PC-3 (cell line): ENCODE measurements at regions not wholly inside any gene's neighbourhood (a gene's known extent, or its start where the extent isn't known, plus 50 kb on each side); places are given as distances from the start of the nearest gene placed in this dataset.

Source experiments
- ATAC-seq: fragments of 200-7000 bp; cut with Tn5 transposase; 2 replicates; pipeline ENCODE4 v1.9.1; 2020; ENCODE audit warnings: mild to moderate bottlenecking, moderate library complexity
- BruUV-seq: library from RNA; stranded (reverse); fragments of 400-500 nt; replicated peaks from 2 replicates; lab custom pipeline; 2021; lab: Mats Ljungman, UMichigan
- CTCF ChIA-PET: fragments of 300-600 bp; sonication (Branson Sonifier 250); formaldehyde crosslinking; loops from one replicate; lab custom pipeline; 2022; ENCODE audit warnings: antibody characterized with exemption; lab: Charles Lee
- POLR2A ChIA-PET: fragments of 300-600 bp; sonication (Branson Sonifier 250); formaldehyde crosslinking; loops from one replicate; lab custom pipeline; 2022; ENCODE audit warnings: antibody characterized with exemption; ENCODE audit not compliant: unreplicated experiment; lab: Charles Lee
- DNase-seq: peaks from one replicate; pipeline ENCODE4 v3.0.0-alpha.2; 2015
- H2AFZ ChIP-seq: fragments of 300-600 bp; sonication (generic); 2 replicates; pipeline ENCODE4 v1.6.0; 2016; ENCODE audit warnings: antibody characterized with exemption, low read length
- H3F3A ChIP-seq: fragments of 300-600 bp; sonication (generic); one replicate; pipeline ENCODE4 v1.6.0; 2017; ENCODE audit warnings: antibody characterized with exemption, low read length, control low read depth, mild to moderate bottlenecking; ENCODE audit not compliant: unreplicated experiment
- H3K27ac ChIP-seq: fragments of 300-600 bp; sonication (generic); 2 replicates; pipeline ENCODE4 v1.5.1; 2016; ENCODE audit warnings: mild to moderate bottlenecking, low read length
- H3K27me3 ChIP-seq: fragments of 300-600 bp; sonication (generic); 2 replicates; pipeline ENCODE4 v1.6.1; 2016; ENCODE audit warnings: low read length, mixed read lengths
- H3K36me3 ChIP-seq: fragments of 300-600 bp; sonication (generic); 2 replicates; pipeline ENCODE4 v1.6.1; 2016; ENCODE audit warnings: low read depth, mixed run types, low read length, mixed read lengths
- H3K4me1 ChIP-seq: fragments of 300-600 bp; sonication (generic); 2 replicates; pipeline ENCODE4 v1.5.1; 2016; ENCODE audit warnings: low read length; ENCODE audit not compliant: insufficient read depth
- H3K4me2 ChIP-seq: fragments of 300-600 bp; sonication (generic); 2 replicates; pipeline ENCODE4 v1.6.0; 2016; ENCODE audit warnings: low read length
- H3K4me3 ChIP-seq: fragments of 300-600 bp; sonication (generic); 2 replicates; pipeline ENCODE4 v1.5.1; 2016; ENCODE audit warnings: mild to moderate bottlenecking, low read length, mixed read lengths
- H3K79me2 ChIP-seq: fragments of 300-600 bp; sonication (generic); 2 replicates; pipeline ENCODE4 v1.6.1; 2017; ENCODE audit warnings: low read length, mixed read lengths
- H3K9ac ChIP-seq: fragments of 300-600 bp; sonication (generic); 2 replicates; pipeline ENCODE4 v1.6.0; 2016; ENCODE audit warnings: mild to moderate bottlenecking, low read length
- H3K9me2 ChIP-seq: fragments of 300-600 bp; sonication (generic); replicated peaks from 2 replicates; pipeline ENCODE4 v1.6.1; 2016; ENCODE audit warnings: mixed run types, low read length, mixed read lengths
- H3K9me3 ChIP-seq: fragments of 300-600 bp; sonication (generic); 2 replicates; pipeline ENCODE4 v1.6.1; 2016; ENCODE audit warnings: low read length, mixed read lengths
- H4K20me1 ChIP-seq: fragments of 300-600 bp; sonication (generic); 2 replicates; pipeline ENCODE4 v1.6.1; 2016; ENCODE audit warnings: low read length, mixed read lengths
- EZH2 ChIP-seq: fragments of 300-600 bp; sonication (generic); IDR thresholded peaks from one replicate; pipeline ENCODE4 v1.6.1; 2017; ENCODE audit warnings: antibody characterized with exemption, mild to moderate bottlenecking, low read length; ENCODE audit not compliant: unreplicated experiment
- EZH2phosphoT487 ChIP-seq: fragments of 300-600 bp; sonication (generic); IDR thresholded peaks from 2 replicates; pipeline ENCODE4 v1.6.1; 2018; ENCODE audit warnings: mild to moderate bottlenecking, antibody characterized with exemption, low read length, borderline replicate concordance
- intact Hi-C: fragments of 100-400 bp; cut with micrococcal nuclease; formaldehyde crosslinking; loops from 2 replicates; pipeline ENCODE4 v1.9.0; 2023
- TF ChIP-seq, protein P1 (sequence below): fragments of 300-600 bp; sonication (generic); conservative IDR thresholded peaks from 2 replicates; pipeline ENCODE4 v1.5.1; 2017; ENCODE audit warnings: antibody characterized with exemption, low read depth, mild to moderate bottlenecking, low read length

DNA sequence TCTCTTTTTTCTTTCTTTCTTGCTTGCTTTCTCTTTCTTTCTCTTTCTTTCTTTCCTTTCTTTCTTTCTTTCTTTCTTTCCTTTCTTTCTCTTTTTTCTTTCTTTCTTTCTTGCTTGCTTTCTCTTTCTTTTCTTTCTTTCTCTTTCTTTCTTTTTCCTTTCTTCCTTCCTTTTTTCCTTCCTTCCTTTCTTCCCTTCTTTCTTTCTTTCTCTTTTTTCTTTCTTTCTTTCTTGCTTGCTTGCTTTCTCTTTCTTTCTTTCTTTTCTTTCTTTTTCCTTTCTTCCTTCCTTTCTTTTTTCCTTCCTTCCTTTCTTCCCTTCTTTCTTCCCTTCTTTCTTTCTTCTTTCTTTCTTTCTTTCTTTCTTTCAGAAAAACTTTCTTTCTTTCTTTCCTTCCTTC, 108.1 kb upstream of the SHOX start:
- H3K79me2 ChIP-seq = no peaks in the 10 kb centered on the region

DNA sequence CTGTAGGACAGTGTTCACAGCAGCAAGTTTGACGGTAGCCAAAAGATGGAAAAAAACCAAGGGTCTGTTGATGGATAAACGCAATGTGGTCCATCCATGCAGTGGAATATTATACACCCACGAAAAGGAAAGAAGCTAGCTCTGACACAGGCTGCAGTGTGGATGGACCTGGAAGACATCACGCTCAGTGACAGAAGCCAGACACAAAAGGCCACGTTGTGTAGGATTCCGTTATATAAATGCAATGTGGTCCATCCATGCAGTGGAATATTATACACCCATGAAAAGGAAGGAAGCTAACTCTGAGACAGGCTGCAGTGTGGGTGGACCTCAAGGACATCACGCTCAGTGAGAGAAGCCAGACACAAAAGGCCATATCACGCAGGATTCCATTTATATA, 105.5 kb upstream of the SHOX start:
- Histone ChIP-seq H3K27me3 (no peaks in the 10 kb centered on the region), H3F3A (no peaks in the 10 kb centered on the region), H3K27ac (no peak overlapping the region), H3K9me3 (no peaks in the 10 kb centered on the region), H3K36me3 (no peaks in the 10 kb centered on the region), H3K79me2 (no peaks in the 10 kb centered on the region), H3K4me2 (no peak overlapping the region), H3K4me3 (no peak overlapping the region), H4K20me1 (no peaks in the 10 kb centered on the region), H2AFZ (no peak overlapping the region), H3K9me2 (no peaks in the 10 kb centered on the region), H3K9ac (no peak overlapping the region), H3K4me1 (no peaks in the 10 kb centered on the region)
- ATAC-seq (no peak), DNase-seq (no peak)
- ChIA-PET POLR2A (no interaction called here), CTCF (no interaction called here)
- no TSS peak for BruUV-seq
- intact Hi-C loops = no loop called here
- TF ChIP-seq EZH2phosphoT487 (no peak), EZH2 (no peak)
- TF ChIP-seq, protein P1, sequence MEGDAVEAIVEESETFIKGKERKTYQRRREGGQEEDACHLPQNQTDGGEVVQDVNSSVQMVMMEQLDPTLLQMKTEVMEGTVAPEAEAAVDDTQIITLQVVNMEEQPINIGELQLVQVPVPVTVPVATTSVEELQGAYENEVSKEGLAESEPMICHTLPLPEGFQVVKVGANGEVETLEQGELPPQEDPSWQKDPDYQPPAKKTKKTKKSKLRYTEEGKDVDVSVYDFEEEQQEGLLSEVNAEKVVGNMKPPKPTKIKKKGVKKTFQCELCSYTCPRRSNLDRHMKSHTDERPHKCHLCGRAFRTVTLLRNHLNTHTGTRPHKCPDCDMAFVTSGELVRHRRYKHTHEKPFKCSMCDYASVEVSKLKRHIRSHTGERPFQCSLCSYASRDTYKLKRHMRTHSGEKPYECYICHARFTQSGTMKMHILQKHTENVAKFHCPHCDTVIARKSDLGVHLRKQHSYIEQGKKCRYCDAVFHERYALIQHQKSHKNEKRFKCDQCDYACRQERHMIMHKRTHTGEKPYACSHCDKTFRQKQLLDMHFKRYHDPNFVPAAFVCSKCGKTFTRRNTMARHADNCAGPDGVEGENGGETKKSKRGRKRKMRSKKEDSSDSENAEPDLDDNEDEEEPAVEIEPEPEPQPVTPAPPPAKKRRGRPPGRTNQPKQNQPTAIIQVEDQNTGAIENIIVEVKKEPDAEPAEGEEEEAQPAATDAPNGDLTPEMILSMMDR = no peak

More for the DNA sequence above, 108.1 kb upstream of the SHOX start:
- DNase-seq (no peak), ATAC-seq (no peak)
- Histone ChIP-seq H3F3A (no peaks in the 10 kb centered on the region), H2AFZ (no peak overlapping the region), H3K27ac (no peak overlapping the region), H3K9me2 (no peaks in the 10 kb centered on the region), H3K9ac (no peak overlapping the region), H4K20me1 (no peaks in the 10 kb centered on the region), H3K4me3 (no peak overlapping the region), H3K9me3 (no peaks in the 10 kb centered on the region), H3K36me3 (no peaks in the 10 kb centered on the region), H3K4me1 (no peaks in the 10 kb centered on the region), H3K4me2 (no peak overlapping the region), H3K27me3 (peaks cover 12% of the 10 kb centered on the region; the same call in 1 of the 2 replicates)
- ChIA-PET CTCF (no interaction called here), POLR2A (no interaction called here)
- TF ChIP-seq, protein P1 = no peak
- TF ChIP-seq EZH2 (no peak), EZH2phosphoT487 (no peak)
- intact Hi-C loops = no loop called here
- BruUV-seq = no TSS peak

DNA sequence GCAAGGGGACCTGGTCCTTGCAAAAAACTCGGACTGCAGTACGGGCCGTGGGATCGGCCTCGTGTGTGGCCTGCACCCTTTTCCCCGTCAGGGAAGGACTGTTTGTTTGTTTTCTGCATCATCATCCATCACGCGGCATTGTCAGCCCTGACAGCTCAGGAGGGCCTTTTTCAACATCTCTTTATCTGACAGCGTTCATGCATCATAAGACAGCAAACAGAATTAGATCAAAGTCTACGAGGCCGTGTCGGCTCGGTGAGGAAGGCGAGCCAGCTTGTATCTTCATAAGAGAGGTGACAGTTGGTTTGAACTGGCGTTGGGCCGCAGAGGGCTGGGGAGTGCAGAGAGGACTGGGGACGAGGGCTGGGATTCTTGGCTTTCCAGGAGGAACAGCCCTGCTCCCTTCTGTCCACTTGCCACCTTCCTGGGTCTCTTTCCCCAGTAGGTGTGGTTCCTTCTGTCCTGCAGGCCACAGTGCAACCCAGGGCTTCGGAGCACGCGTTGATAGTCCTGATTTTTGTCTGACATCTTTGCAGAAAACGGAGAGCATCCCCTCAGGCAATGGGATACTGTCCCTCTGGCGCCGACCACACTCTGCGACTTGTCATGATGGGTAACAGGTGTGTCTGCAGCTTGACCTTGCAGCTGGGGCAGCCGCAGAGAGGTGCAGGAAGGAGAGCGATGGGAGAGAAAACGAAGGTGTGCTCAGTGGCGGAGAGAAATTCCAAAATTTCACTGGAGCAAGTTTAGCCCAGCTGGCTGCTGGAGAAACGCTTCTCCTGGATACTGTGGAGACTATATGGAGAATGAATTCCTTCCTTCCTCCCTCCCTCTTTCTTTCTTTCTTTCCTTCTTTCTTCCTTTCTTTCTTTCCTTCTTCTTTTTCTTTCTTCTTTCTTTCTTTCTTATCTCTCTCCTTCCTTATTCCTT, 104.0 kb upstream of the SHOX start:
- H2AFZ ChIP-seq = no peak overlapping the region
- H3F3A ChIP-seq = no peaks in the 10 kb centered on the region
- H3K79me2 ChIP-seq = no peaks in the 10 kb centered on the region
- H3K4me2 ChIP-seq = no peak overlapping the region
- H3K9me2 ChIP-seq = no peaks in the 10 kb centered on the region
- H3K4me1 ChIP-seq = no peaks in the 10 kb centered on the region
- no peak for ATAC-seq
- intact Hi-C loops = no loop called here
- no peak overlapping the region for H3K27ac ChIP-seq
- H4K20me1 ChIP-seq = no peaks in the 10 kb centered on the region
- TF ChIP-seq, protein P1 = no peak
- TF ChIP-seq EZH2 (no peak), EZH2phosphoT487 (no peak)
- BruUV-seq = no TSS peak
- CTCF ChIA-PET = no interaction called here
- peak; percentile 8 for DNase-seq
- H3K9me3 ChIP-seq = no peaks in the 10 kb centered on the region
- no peaks in the 10 kb centered on the region for H3K36me3 ChIP-seq
- no peak overlapping the region for H3K9ac ChIP-seq
- POLR2A ChIA-PET = no interaction called here
- no peaks in the 10 kb centered on the region for H3K27me3 ChIP-seq
- H3K4me3 ChIP-seq = no peak overlapping the region
